SH-SY5Y (cell line): ENCODE measurements at regions not wholly inside any gene's neighbourhood (a gene's known extent, or its start where the extent isn't known, plus 50 kb on each side); places are given as distances from the start of the nearest gene placed in this dataset.

Experiments
- GATA2 ChIP-seq: IDR thresholded peaks from 2 replicates; pipeline ENCODE4 v1.6.1; 2011; ENCODE audit warnings: mild to moderate bottlenecking, low read depth, low read length
- GATA3 ChIP-seq: IDR thresholded peaks from 2 replicates; pipeline ENCODE4 v1.6.1; 2011; ENCODE audit warnings: low read depth, mild to moderate bottlenecking, low read length, moderate library complexity

DNA sequence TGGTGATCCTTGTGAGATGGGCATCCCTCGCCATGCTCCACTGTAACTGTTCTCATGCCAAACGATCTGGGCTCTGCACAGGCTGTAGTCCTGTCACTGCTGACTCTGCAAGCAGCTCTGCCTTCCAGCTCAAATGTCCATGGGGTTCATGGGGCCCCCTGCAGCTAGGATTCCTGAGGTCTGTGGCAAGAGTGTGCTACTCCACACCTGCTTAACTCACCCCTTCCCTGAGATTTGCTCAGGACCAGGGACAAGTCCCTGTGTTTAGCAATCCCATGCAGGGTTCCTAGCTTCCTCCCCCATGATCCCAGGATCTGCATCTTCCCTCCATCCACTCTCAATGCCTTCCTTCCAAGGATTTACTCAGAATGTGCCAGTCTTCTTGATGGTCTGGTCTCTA lies 241.0 kb downstream of the ASCL1 start:
- TF ChIP-seq GATA3 (no peak), GATA2 (no peak)

DNA sequence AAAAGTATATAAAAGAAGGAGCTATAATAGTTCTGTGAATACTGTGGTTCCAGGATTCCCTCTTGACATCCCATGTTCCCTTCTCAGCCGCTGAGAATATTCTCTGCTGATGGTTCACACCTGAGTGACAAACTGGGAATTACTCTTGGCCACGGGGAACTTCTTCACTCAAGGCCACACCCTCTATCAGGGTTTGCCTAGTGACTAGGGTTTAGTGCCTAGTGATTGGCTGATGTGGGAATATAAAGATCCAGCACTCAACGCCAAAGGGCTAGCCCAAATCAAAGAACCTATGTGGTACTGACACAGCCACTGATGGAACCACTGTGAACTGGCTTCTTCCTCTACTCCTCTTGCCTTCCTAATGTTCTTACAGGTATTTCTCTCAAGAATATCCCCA lies 248.4 kb downstream of the ASCL1 start:
- TF ChIP-seq GATA3, result no peak
- TF ChIP-seq GATA2, result no peak

DNA sequence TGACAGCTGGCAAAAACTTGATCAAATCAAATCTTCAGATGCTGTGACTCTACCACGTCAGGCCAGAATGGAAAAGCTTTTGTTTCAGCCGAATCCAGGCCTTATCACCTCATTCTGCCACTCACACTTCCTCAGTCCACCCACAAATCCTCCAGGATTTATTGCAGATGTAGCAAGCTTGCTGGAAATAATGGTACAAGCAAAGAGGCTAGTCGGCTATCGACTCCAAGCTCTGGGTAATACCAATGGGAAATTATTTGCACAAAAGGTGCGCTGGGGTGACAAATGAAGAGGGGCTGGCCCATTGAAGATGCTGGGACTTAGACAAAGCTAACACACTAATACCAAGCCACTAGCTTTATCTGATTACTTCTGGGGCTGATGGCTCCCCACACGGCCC lies 250.5 kb downstream of the ASCL1 start:
- TF ChIP-seq GATA3, result no peak
- no peak for TF ChIP-seq GATA2

DNA sequence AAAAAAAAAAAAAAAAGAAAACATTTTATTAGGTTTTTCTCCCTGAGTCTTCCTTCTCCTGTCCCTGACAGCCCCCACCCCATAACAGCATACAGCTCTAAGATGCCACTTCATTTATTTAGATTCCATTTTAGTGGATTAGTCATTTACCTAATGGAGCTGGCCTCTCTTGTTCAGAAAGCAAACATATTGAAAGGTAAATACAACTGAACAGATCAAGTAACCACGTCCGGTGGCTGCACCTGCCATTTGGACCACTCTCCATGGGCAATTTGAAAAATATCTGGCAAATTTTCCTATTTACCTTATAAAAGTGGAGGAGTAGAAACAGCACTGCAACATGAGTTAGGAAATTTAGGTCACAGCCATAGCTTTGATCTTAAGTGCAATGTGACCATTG lies 254.6 kb downstream of the C12orf42 start:
- no peak for TF ChIP-seq GATA3
- no peak for TF ChIP-seq GATA2

DNA sequence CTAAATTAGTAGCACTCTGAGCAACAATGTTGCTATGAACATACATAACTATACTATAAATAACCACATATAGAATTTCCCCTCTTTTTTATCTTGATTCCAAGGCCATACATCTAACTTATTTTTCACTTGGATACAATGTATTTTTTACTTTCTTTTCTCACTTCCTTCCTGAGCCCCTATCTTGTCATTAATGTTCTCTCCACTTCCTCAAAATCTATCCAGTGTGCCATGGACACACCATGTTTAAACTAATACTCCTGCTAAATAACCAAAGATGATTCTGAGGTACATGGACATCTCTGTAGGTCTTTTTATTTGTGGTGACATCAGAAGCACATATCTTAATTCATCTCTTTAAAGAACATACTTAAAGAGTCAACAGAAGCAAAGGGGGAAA lies 251.2 kb downstream of the C12orf42 start:
- TF ChIP-seq GATA2 (no peak), GATA3 (no peak)

DNA sequence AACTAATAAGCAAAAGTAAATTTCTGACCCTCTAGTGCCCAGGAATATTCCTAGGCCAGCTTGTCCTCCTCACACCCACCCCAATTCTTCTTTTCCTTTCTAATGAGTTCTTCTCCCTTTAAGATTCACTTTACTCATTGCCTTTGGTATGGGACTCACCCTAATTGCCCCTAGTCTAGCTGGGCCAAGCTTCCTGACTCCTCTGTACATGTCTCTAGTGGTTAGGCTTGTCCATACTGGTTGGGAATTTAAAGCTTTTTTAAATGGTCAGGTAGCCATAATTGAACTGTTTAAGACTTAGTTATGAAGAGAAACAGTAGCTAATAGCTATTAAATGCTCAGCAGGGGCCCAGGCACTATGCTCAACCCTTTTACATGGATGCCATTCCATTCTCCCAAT lies 248.2 kb downstream of the C12orf42 start:
- TF ChIP-seq GATA2, result no peak
- TF ChIP-seq GATA3, result no peak

DNA sequence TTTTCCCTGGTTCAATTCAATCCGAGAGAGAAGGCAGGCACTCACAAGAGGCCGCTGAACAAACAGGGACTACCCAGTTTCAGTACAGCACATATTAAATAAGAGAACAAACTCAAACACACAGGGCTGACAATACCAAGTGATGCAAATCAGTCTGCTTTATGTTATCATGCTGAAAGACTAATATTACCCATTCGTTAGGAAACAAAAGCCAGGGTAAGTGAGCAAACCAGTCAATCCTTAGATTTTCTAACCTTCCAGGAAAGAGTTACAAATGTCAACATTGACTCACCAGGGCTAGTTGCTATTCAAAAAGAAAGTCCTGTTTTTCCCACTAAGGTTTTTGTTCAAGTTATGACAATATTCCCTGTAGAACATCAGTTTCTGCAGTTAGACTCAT lies 246.2 kb downstream of the C12orf42 start:
- TF ChIP-seq GATA3, result no peak
- no peak for TF ChIP-seq GATA2

DNA sequence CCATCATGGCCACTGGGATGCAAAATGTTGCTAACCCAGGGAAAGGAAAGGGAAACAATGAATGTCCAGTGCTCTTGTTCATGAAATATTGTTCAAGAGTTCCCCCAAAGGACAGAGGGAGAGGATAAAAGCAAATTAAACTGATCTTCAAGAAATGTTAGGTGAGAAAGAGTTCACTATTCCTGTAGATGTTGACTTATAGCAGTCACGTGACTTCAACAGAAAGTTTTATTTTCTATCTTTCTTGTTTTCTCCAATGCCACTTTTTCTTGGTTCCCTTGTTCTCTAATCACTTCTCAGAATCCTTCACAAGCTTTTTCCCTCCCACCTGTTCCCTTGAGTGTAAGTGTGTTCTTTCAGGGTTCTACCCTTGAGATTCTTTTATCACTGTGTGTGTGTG lies 245.3 kb downstream of the C12orf42 start:
- TF ChIP-seq GATA2, result no peak
- no peak for TF ChIP-seq GATA3
